B cell (primary cell): ENCODE measurements at regions not wholly inside any gene's neighbourhood (a gene's known extent, or its start where the extent isn't known, plus 50 kb on each side); places are given as distances from the start of the nearest gene placed in this dataset.

ENCODE experiments used
- ATAC-seq: fragments of 200-7000 bp; cut with Tn5 transposase; one replicate; pipeline ENCODE4 v1.10.0; 2021; ENCODE audit warnings: low read depth, mild to moderate bottlenecking, moderate number of reproducible peaks, moderate library complexity
- CTCF ChIA-PET: fragments of 350-600 bp; sonication (Branson Sonifier 250); formaldehyde crosslinking; loops from one replicate; lab custom pipeline; 2021; ENCODE audit warnings: antibody characterized with exemption, inconsistent platforms; lab: Charles Lee
- POLR2A ChIA-PET: fragments of 350-600 bp; sonication (Branson Sonifier 250); formaldehyde crosslinking; loops from one replicate; lab custom pipeline; 2021; ENCODE audit warnings: antibody characterized with exemption; lab: Charles Lee
- DNase-seq: peaks from one replicate; pipeline ENCODE4 v3.0.0; 2013
- H2AFZ ChIP-seq: 2 replicates; pipeline ENCODE4 v1.6.1; 2012; ENCODE audit warnings: mild to moderate bottlenecking, low read depth, low read length; ENCODE audit not compliant: insufficient read depth, poor library complexity, severe bottlenecking
- H3K27ac ChIP-seq, 2 donors: 1 replicate in 1 of 2; 2 replicates in 1 of 2; pipeline ENCODE4 v1.5.1; 2012 to 2013; ENCODE audit warnings: low read length in 2 of 2, mild to moderate bottlenecking in 2 of 2, moderate library complexity in 1 of 2
- H3K27me3 ChIP-seq, 4 experiments: fragments of 200-600 bp in 1 of 4; sonication (generic) in 1 of 4; replicated peaks in 1 of 4; 1 replicate in 2 of 4; 2 replicates in 2 of 4; pipeline versions ENCODE4 v1.6.1 to v1.7.0; 2013 to 2016; ENCODE audit warnings: low read length in 3 of 4, mild to moderate bottlenecking in 2 of 4, mixed read lengths in 1 of 4, moderate library complexity in 1 of 4; ENCODE audit not compliant: insufficient read depth in 4 of 4, control insufficient read depth in 3 of 4; ENCODE audit errors: control extremely low read depth in 1 of 4
- H3K36me3 ChIP-seq, 2 experiments: replicated peaks in 1 of 2; 1 replicate in 1 of 2; 2 replicates in 1 of 2; pipeline versions ENCODE4 v1.6.1 to v1.7.1; 2013; ENCODE audit warnings: low read length in 1 of 2; ENCODE audit not compliant: insufficient read depth in 2 of 2, control insufficient read depth in 1 of 2; ENCODE audit errors: control extremely low read depth in 1 of 2, extremely low read depth in 1 of 2
- H3K4me1 ChIP-seq, 2 donors: fragments of 200-600 bp in 1 of 2; sonication (generic) in 1 of 2; 1 replicate in 1 of 2; 2 replicates in 1 of 2; pipeline versions ENCODE4 v1.5.1 to v1.6.1; 2013 to 2017; ENCODE audit warnings: low read length in 2 of 2; ENCODE audit not compliant: control insufficient read depth in 2 of 2, insufficient read depth in 2 of 2
- H3K4me2 ChIP-seq: replicated peaks from 2 replicates; pipeline ENCODE3; 2012; ENCODE audit warnings: mild to moderate bottlenecking, low read depth, low read length; ENCODE audit not compliant: poor library complexity, severe bottlenecking
- H3K4me3 ChIP-seq, 5 experiments: fragments of 200-600 bp in 1 of 5; sonication (generic) in 1 of 5; 1 replicate in 3 of 5; 2 replicates in 2 of 5; pipeline versions ENCODE4 v1.5.1 to v1.7.0; 2011 to 2016; ENCODE audit warnings: low read length in 4 of 5, mild to moderate bottlenecking in 4 of 5, low read depth in 2 of 5, control low read depth in 1 of 5, moderate library complexity in 1 of 5; ENCODE audit not compliant: insufficient read depth in 1 of 5; ENCODE audit errors: control extremely low read depth in 1 of 5, extremely low read depth in 1 of 5
- H3K79me2 ChIP-seq: fragments of 200-600 bp; sonication (generic); one replicate; pipeline ENCODE4 v1.6.0; 2016; ENCODE audit warnings: low read length; ENCODE audit not compliant: control insufficient read depth, insufficient read depth
- H3K9ac ChIP-seq: fragments of 200-600 bp; sonication (generic); 2 replicates; pipeline ENCODE4 v1.6.1; 2017; ENCODE audit warnings: mild to moderate bottlenecking, low read length, moderate library complexity
- H3K9me3 ChIP-seq, 3 donors: one replicate each; pipeline versions ENCODE4 v1.6.1 to v1.7.1; 2013; ENCODE audit warnings: low read length in 2 of 3; ENCODE audit not compliant: control insufficient read depth in 2 of 3, insufficient read depth in 1 of 3; ENCODE audit errors: control extremely low read depth in 1 of 3
- H4K20me1 ChIP-seq: 2 replicates; pipeline ENCODE4 v1.6.0; 2012; ENCODE audit warnings: mild to moderate bottlenecking, low read length; ENCODE audit not compliant: insufficient read depth, control insufficient read depth, poor library complexity, severe bottlenecking
- H3K27ac Mint-ChIP-seq: one replicate; pipeline ENCODE4 v1.8.0; 2021; ENCODE audit warnings: mixed read lengths
- H3K27me3 Mint-ChIP-seq: one replicate; pipeline ENCODE4 v1.8.0; 2021; ENCODE audit warnings: mixed read lengths
- H3K4me1 Mint-ChIP-seq: one replicate; pipeline ENCODE4 v1.8.0; 2021; ENCODE audit warnings: mixed read lengths
- H3K4me3 Mint-ChIP-seq: one replicate; pipeline ENCODE4 v1.8.0; 2021; ENCODE audit warnings: mixed read lengths
- H3K9me3 Mint-ChIP-seq: one replicate; pipeline ENCODE4 v1.8.0; 2022; ENCODE audit warnings: mixed read lengths; ENCODE audit not compliant: insufficient read depth
- EZH2 ChIP-seq: IDR thresholded peaks from 2 replicates; pipeline ENCODE4 v1.6.1; 2012; ENCODE audit warnings: borderline replicate concordance, low read depth, mild to moderate bottlenecking, moderate library complexity, low read length; ENCODE audit not compliant: insufficient read depth, poor library complexity, severe bottlenecking
- WGBS: methylation state at CpG from one replicate; pipeline ENCODE4 v1.1.5; 2013; ENCODE audit warnings: missing lambda C conversion rate; ENCODE audit not compliant: insufficient coverage; 5-methylcytosine and 5-hydroxymethylcytosine counted together
- intact Hi-C: fragments of 100-400 bp; cut with micrococcal nuclease; formaldehyde crosslinking; loops from one replicate; pipeline ENCODE4 v1.10.0; 2022
- TF ChIP-seq, protein P1 (sequence below): fragments of 200-600 bp; IDR thresholded peaks from one replicate; pipeline ENCODE4 v1.8.0; 2022; ENCODE audit warnings: antibody characterized with exemption, mild to moderate bottlenecking

DNA sequence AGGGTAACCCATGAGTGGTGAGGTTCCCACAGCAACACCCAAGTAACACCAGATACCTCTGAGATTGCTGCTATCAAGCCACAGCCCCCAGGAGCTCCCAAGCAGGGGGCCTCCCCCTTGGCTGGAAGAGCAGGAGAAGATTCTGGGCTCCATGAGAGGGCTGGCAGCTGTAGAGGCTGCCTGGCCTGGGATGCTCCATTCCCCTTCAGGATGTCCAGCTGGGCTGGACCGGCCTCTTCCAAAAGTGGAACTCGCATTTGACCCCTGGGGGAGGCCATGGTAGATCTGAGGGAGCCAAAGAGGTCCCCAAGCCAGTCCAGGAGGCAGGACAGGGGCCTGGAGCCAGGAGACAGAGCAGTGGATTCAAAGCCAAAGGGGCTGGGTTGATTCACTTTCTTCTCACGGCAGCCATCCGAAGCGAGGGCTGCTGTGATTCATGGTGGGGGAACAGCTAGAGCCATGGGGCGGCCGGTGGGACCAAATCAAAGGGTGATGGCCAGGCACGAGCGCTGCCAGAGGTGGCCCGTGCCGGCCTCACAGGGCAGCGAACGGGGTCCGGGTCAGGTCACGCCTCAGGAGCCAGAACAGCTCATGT lies 95.3 kb upstream of the ID2 start:
- Mint-ChIP-seq H3K4me3 (no peak overlapping the region), H3K4me1 (peaks cover 25% of the 10 kb centered on the region), H3K9me3 (no peaks in the 10 kb centered on the region), H3K27ac (no peak overlapping the region), H3K27me3 (peaks cover 35% of the 10 kb centered on the region)
- POLR2A ChIA-PET = no interaction called here
- Histone ChIP-seq H3K36me3 (no peaks in the 10 kb centered on the region), H3K9ac (no peak overlapping the region), H3K27me3 (peaks cover 0 to 30% (median 6%) of the 10 kb centered on the region in 4 experiments), H4K20me1 (no peaks in the 10 kb centered on the region), H2AFZ (no peak overlapping the region), H3K9me3 (peaks cover 0 to 9% (median 0%) of the 10 kb centered on the region in 3 donors), H3K4me3 (no peak overlapping the region), H3K27ac (no peak overlapping the region), H3K4me1 (peaks cover 23 to 30% of the 10 kb centered on the region in 2 donors), H3K79me2 (no peaks in the 10 kb centered on the region), H3K4me2 (no peak overlapping the region)
- intact Hi-C loops = no loop called here
- no peak for DNase-seq
- ATAC-seq = no peak
- TF ChIP-seq, protein P1, sequence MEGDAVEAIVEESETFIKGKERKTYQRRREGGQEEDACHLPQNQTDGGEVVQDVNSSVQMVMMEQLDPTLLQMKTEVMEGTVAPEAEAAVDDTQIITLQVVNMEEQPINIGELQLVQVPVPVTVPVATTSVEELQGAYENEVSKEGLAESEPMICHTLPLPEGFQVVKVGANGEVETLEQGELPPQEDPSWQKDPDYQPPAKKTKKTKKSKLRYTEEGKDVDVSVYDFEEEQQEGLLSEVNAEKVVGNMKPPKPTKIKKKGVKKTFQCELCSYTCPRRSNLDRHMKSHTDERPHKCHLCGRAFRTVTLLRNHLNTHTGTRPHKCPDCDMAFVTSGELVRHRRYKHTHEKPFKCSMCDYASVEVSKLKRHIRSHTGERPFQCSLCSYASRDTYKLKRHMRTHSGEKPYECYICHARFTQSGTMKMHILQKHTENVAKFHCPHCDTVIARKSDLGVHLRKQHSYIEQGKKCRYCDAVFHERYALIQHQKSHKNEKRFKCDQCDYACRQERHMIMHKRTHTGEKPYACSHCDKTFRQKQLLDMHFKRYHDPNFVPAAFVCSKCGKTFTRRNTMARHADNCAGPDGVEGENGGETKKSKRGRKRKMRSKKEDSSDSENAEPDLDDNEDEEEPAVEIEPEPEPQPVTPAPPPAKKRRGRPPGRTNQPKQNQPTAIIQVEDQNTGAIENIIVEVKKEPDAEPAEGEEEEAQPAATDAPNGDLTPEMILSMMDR = no peak
- TF ChIP-seq EZH2 = no peak
- CTCF ChIA-PET = no interaction called here
- WGBS = 98% methylated on average over 15 of the region's 15 CpGs

DNA sequence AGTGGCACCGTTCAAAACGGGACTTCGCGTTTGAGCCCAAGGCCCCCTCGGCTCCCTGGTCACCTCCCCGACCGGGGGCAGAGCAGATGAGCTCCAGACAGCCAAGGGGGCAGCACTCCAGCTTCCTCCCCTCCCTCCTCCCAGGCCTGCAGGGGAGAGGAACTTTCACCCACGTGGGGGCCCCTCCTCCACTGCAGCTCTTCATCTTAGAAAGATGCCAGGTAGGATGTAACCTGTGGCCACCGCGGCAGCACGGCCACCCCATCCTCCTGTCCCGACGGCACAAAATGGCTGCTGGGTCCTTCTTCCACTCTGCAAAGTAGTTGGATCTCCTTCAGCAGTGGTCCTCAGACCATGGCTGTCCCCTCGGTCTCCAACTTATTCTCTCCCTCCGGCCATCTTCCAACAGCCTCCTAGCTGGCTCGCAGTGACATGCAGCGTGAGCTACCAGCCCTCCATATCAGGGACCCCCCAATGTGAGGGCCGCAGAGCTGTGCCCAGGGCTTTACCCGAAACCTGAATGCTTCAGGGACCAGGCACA lies 94.5 kb upstream of the ID2 start:
- Histone ChIP-seq H3K4me3 (no peak overlapping the region), H3K27ac (no peak overlapping the region), H3K4me2 (no peak overlapping the region), H3K79me2 (no peaks in the 10 kb centered on the region), H4K20me1 (no peaks in the 10 kb centered on the region), H3K4me1 (peaks cover 23 to 30% of the 10 kb centered on the region in 2 donors), H2AFZ (no peak overlapping the region), H3K9ac (no peak overlapping the region), H3K36me3 (no peaks in the 10 kb centered on the region), H3K9me3 (peaks cover 0 to 9% (median 0%) of the 10 kb centered on the region in 3 donors), H3K27me3 (peaks cover 0 to 30% (median 6%) of the 10 kb centered on the region in 4 experiments)
- ChIA-PET POLR2A (no interaction called here), CTCF (no interaction called here)
- WGBS = 91% methylated on average over 19 of the region's 19 CpGs
- Mint-ChIP-seq H3K27ac (no peak overlapping the region), H3K9me3 (no peaks in the 10 kb centered on the region), H3K4me3 (no peak overlapping the region), H3K27me3 (peaks cover 35% of the 10 kb centered on the region), H3K4me1 (peaks cover 20% of the 10 kb centered on the region)
- ATAC-seq (no peak), DNase-seq (no peak)
- TF ChIP-seq, protein P1 = no peak
- no peak for TF ChIP-seq EZH2
- intact Hi-C loops = no loop called here
